GM12892 (cell line): ENCODE measurements at regions not wholly inside any gene's neighbourhood (a gene's known extent, or its start where the extent isn't known, plus 50 kb on each side); places are given as distances from the start of the nearest gene placed in this dataset.

Experiments used
- POLR2A ChIP-seq: IDR thresholded peaks from 2 replicates; pipeline ENCODE4 v1.6.1; 2011; ENCODE audit warnings: low read depth, low read length, control low read depth
- TAF1 ChIP-seq: IDR thresholded peaks from 2 replicates; pipeline ENCODE4 v1.6.1; 2011; ENCODE audit warnings: low read depth, mild to moderate bottlenecking, control low read depth, low read length, borderline replicate concordance

DNA sequence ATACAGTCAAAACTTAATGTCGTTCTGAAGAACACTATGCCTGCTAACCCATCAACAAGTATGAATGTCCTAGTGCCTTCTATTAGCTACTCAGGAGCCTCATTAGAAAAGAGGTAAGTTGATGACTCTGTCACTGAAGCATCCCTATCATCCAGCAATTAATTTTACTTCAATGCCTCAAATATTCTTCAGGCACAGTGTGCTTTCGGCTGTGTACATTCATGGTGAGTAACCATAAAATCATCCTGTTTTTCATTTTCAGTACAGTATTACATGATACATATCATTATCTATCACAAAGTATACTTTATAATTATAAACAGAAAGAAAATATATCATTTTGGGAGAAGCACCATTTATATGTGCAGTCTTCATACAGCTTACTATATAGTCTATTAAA lies 495.5 kb upstream of the ZWINT start:
- TF ChIP-seq POLR2A: no peak
- no peak for TF ChIP-seq TAF1
